ENCODE measurements at regions not wholly inside any gene's neighbourhood (a gene's known extent, or its start where the extent isn't known, plus 50 kb on each side); places are given as distances from the start of the nearest gene placed in this dataset.

DNA sequence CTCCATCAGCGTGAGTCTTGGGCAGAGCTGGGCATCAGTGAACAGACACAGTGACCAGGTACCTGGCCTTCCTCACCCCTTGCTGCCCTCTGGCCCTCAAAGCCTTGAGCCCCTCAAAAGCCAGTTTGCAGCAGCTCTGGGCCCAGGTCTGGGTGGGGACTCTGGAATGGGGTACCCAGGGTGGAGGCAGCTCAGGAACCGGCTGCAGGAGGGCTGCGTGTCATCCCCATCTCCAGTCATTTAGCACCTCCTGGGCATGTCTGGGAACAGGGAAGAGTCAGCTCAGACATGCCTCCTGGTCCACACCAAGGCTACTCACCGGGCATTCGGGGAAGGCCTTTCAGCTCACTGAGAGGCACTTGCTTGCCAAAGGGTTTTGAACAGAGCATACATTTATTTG is 503.3 kb downstream of the TCERG1L start:
- no peak overlapping the region for H3K4me3 Mint-ChIP-seq

DNA sequence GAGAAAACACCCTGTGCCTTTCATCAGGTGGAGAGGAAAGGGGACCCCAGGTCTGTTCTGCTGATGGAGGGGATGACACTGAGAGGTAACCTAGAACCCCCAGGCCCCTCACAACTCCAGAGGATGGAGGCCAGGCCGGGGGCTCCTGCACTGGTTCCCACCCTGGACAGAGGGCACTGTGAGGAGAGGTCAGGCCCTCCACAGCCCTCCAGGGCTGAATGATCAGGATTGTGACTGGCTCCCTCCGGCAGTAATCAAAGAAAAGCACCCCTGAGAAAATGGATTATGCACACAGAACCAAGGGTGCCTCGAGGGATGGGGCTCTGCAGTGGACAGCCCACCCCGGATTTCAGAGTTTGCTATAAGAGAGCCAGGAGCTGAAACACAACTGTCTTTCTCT is 502.8 kb downstream of the TCERG1L start:
- Mint-ChIP-seq H3K4me1 (peaks cover 0 to 4% (median 0%) of the 10 kb centered on the region in 3 donors), H3K27me3 (no peaks in the 10 kb centered on the region), H3K4me3 (no peak overlapping the region), H3K27ac (no peak overlapping the region), H3K9me3 (peaks cover 0 to 7% (median 0%) of the 10 kb centered on the region in 7 donors), H3K36me3 (no peaks in the 10 kb centered on the region)
- DNase-seq (no peak), ATAC-seq (ENCODE audit: low read depth in 2 of 2) (no peak)

More for the DNA sequence above, 503.3 kb downstream of the TCERG1L start:
- peaks cover 0 to 4% (median 0%) of the 10 kb centered on the region in 3 donors for H3K4me1 Mint-ChIP-seq
- ATAC-seq (ENCODE audit: low read depth in 2 of 2) (no peak), DNase-seq (no peak)
- H3K27me3 Mint-ChIP-seq, result no peaks in the 10 kb centered on the region
- no peaks in the 10 kb centered on the region for H3K36me3 Mint-ChIP-seq
- peaks cover 0 to 4% (median 0%) of the 10 kb centered on the region in 7 donors for H3K9me3 Mint-ChIP-seq
- H3K27ac Mint-ChIP-seq, result no peak overlapping the region

DNA sequence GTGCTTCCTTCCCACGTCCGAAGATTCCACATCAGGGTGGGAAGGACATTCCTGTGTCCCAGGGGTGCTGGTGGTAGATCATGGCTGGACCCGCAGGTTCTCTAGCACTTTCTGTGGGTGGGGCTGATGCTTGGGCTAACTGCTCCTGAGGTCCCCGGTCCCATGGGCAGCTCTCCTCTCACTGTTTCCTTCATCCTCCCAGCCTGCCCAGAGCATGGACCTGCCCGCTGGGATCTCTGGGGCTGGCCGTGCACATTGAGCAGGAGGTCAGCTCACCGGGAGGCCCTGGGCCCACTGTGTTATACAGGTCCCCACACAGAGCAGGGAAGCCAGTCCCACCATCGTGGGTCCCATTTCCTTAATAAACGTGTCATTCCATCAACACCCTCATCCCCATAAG is 502.3 kb downstream of the TCERG1L start:
- no peak for DNase-seq
- Mint-ChIP-seq H3K27ac (no peak overlapping the region), H3K4me3 (no peak overlapping the region), H3K9me3 (peaks cover 0 to 7% (median 0%) of the 10 kb centered on the region in 7 donors), H3K36me3 (no peaks in the 10 kb centered on the region), H3K27me3 (no peaks in the 10 kb centered on the region), H3K4me1 (peaks cover 0 to 4% (median 0%) of the 10 kb centered on the region in 3 donors)
- no peak for ATAC-seq (ENCODE audit: low read depth in 2 of 2)

DNA sequence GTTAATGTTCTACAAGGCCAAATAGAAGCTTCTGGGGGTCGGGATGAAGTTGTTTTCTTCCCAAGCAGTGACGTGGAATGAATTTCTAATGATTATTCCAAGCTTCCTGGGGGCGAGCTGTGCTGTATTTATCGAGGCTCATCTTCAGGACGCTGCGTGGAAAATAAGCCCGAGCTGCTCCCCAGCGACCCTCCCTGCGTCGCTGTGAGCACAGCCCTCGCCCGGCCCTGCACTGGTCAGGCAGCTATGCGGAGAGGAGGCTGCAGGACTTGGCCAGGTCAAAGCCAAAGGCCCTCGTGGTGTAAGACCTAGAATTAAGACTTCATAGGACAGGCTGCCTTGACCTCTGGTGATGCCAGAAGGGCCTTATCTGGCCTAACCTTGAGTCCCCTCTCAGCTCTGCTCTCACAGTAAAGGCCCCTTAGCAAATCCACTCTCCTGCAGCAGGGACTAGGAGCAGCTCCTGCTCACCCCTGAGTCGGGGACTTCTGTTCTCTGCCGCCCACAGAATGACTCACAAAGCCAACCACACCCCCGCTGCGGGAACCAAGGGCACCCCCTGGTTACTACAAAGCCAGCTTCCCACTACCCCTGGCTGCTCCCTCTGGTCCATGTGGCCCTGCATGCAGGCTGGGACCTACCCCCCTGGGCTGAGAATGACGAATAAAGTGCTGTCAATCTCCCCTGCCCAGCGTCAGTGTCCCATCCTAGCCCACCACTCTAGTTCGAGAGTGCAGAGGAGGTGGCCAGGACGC is 501.6 kb downstream of the TCERG1L start:
- no peak for ATAC-seq (ENCODE audit: low read depth in 2 of 2)
- H3K27me3 Mint-ChIP-seq, result no peaks in the 10 kb centered on the region
- H3K4me1 Mint-ChIP-seq, result peaks cover 0 to 1% (median 0%) of the 10 kb centered on the region in 3 donors
- H3K9me3 Mint-ChIP-seq, result peaks cover 0 to 7% (median 0%) of the 10 kb centered on the region in 7 donors
- no peak for DNase-seq
- no peaks in the 10 kb centered on the region for H3K36me3 Mint-ChIP-seq
- H3K27ac Mint-ChIP-seq, result no peak overlapping the region
- no peak overlapping the region for H3K4me3 Mint-ChIP-seq

DNA sequence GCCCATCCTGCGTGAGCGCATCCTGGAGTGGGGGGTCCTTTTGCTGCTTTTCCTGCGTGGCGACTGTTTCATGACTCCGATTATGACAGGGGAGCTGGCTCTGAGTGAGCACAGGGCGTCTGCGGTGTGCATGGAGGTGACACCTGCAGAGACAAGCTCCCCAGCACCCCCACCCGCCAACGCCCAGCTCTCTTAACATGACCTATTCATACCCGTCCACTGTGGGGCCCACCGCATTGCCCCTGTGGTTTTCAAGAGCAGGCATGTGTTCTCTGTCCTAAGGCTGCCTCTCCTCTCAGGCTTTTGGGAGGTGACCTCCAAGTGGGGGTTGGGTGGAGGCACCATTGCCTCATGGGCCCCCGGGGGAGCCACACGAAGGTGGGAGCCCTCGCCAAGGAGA is 500.7 kb downstream of the TCERG1L start:
- ATAC-seq (ENCODE audit: low read depth in 2 of 2) (no peak), DNase-seq (no peak)
- Mint-ChIP-seq H3K27ac (no peak overlapping the region), H3K36me3 (no peaks in the 10 kb centered on the region), H3K4me1 (no peaks in the 10 kb centered on the region), H3K4me3 (no peak overlapping the region), H3K9me3 (peaks cover 0 to 5% (median 0%) of the 10 kb centered on the region in 7 donors), H3K27me3 (no peaks in the 10 kb centered on the region)

DNA sequence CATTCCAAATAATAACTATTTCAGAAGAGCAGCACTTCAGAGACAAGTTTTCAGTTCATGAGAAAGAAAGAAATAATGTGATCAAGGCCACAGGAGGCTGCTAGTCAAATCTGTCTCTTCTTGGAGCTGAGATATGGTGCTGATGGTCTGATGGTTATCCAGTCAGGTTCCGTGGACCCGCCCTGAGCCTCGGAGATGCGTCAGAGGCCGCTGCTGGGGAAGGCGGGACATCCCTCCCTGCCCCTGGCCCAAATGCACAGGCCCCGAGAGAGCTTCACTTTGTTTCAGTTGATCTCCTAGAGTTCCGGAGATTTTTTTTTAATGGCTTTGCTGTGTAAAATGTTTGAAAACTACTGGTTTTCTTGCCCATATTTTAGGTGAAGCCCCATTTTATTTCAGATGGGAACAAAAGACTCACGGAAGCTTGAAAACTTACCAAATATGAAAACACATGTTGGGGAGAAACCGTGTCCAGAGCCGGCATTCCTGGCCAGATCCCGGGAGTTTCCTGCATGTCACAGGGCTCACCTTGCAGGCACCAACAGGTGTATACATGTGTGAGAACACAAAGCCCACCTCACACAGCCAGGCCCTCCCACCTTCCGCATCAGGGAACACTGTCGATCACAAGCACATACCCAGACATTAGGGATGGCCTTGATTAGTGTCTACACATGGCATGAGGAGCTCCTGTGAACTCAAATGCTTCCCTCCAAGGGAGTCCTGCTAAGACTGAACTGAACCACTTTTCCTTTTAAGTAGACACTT is 499.0 kb downstream of the TCERG1L start:
- no peaks in the 10 kb centered on the region for H3K36me3 Mint-ChIP-seq
- no peaks in the 10 kb centered on the region for H3K4me1 Mint-ChIP-seq
- peaks cover 0 to 8% (median 4%) of the 10 kb centered on the region in 7 donors for H3K9me3 Mint-ChIP-seq
- H3K4me3 Mint-ChIP-seq, result no peak overlapping the region
- no peak for DNase-seq
- no peaks in the 10 kb centered on the region for H3K27me3 Mint-ChIP-seq
- H3K27ac Mint-ChIP-seq, result no peak overlapping the region
- no peak for ATAC-seq (ENCODE audit: low read depth in 2 of 2)

DNA sequence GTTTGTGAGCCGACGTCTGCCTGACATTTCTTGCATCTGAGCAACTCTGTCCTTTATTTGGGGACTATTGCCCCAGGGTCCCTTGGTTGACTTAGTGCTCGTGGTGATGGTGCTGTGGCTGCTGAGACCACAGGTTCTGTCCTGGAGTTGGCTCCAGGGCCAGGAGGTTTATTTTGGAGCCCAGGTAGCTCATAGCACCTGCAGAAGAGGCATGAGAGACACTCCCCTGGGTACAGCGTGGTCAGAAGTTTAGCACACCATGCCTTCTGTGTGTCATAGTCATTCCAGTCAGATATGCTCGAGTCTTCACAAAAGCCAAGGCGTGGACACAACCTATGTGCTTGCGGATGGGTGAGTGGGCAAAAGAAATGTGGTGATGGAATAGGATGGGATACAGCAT is 496.9 kb downstream of the TCERG1L start:
- Mint-ChIP-seq H3K27ac (peak overlapping the region in 1 of 6 donors; percentile 38), H3K27me3 (no peaks in the 10 kb centered on the region), H3K36me3 (no peaks in the 10 kb centered on the region), H3K4me3 (no peak overlapping the region), H3K9me3 (peaks cover 0 to 24% (median 7%) of the 10 kb centered on the region in 7 donors), H3K4me1 (no peaks in the 10 kb centered on the region)
- DNase-seq (no peak), ATAC-seq (ENCODE audit: low read depth in 2 of 2) (no peak)

DNA sequence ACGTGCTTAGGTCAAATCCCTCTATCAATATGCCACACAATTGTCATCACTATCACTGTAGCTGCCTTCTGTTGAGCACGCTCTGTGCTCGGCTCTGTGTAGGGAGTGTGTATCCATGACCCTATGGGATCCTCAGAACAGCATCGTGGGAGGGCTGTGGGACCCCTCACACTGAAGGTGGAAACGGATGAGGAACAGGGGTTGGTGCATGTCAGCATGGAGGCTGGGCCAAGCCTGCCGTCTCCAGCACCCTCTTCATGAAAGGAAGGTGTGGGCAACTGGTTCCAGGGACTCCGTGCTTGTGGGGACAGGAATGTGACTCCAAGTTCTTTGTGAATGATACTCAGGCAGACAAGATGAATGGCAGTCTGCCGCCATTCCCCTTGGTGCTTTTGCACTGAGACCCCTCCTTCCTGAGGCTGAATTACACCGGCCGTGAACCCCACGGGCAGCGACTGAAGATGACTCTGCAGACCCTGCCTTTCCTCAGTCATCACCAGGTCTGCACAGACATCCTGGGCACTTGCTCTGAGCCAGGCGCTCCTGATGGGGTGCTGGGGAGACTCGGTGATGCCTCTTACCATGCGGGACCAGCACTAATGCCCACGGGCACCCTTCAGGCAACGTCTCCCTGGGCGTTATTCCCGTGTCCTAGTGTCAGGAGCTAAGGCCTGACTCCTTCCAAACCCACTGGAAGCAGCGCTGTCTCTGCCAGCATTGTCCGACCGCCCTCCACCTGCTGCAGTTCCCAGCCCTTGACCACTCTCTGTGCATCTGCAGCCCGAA is 495.2 kb downstream of the TCERG1L start:
- no peaks in the 10 kb centered on the region for H3K36me3 Mint-ChIP-seq
- no peak for ATAC-seq (ENCODE audit: low read depth in 2 of 2)
- H3K9me3 Mint-ChIP-seq, result peaks cover 0 to 24% (median 7%) of the 10 kb centered on the region in 7 donors
- no peaks in the 10 kb centered on the region for H3K4me1 Mint-ChIP-seq
- DNase-seq, result no peak
- H3K4me3 Mint-ChIP-seq, result no peak overlapping the region
- H3K27ac Mint-ChIP-seq, result no peak overlapping the region
- no peaks in the 10 kb centered on the region for H3K27me3 Mint-ChIP-seq

DNA sequence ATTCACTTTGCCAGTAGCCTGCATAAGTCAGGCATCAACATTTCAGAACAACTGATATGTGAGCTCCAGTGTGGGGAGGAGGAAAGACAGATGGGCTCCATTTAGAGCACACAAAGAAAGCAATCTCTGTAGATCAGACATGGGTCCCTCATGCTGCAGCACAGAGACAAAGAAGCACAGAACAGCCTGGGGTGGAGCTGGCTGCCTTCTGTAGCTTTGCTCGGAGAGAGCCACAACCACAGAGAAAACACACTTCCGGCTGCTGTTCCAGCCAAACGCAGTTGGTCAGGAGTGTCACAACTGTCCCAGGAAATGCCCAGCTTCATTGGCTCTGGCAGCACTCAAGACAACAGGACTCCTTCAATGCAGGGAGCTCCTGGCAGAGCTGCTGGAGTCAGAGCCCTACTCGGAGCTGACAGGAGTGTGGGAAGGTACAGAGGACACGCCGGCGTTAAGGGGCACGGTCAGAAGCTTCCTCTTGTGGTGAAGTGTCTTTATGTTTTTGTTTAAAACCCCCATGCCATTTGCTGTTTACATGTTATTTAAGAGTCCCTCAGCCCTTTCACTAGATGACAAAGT is 494.4 kb downstream of the TCERG1L start:
- H3K9me3 Mint-ChIP-seq, result peaks cover 0 to 24% (median 7%) of the 10 kb centered on the region in 7 donors
- H3K36me3 Mint-ChIP-seq, result no peaks in the 10 kb centered on the region

DNA sequence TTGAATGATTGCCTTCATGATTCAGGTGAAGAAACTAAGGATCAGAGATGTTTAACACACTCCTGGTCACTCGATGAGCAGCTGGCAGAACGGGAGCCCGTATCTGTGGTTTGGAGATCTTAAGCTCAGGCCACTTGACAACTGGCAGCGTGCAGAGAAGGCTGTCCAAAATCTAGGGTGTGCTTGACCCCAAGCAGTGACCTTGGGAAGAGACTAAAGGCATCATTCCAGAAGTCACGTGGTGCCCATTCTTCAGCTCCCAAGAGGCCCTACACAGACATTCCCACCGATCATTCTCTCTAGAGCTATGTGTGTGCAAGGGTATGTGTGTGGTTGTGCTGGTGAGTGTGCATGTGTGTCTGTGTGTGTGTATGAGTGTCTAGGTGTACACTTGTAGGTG is 493.8 kb downstream of the TCERG1L start:
- DNase-seq (no peak), ATAC-seq (ENCODE audit: low read depth in 2 of 2) (no peak)
- no peaks in the 10 kb centered on the region for H3K36me3 Mint-ChIP-seq
- H3K27me3 Mint-ChIP-seq, result no peaks in the 10 kb centered on the region
- H3K4me3 Mint-ChIP-seq, result no peak overlapping the region
- no peaks in the 10 kb centered on the region for H3K4me1 Mint-ChIP-seq
- H3K9me3 Mint-ChIP-seq, result peaks cover 0 to 24% (median 7%) of the 10 kb centered on the region in 7 donors
- no peak overlapping the region for H3K27ac Mint-ChIP-seq

More for the DNA sequence above, 494.4 kb downstream of the TCERG1L start:
- Mint-ChIP-seq H3K4me3 (no peak overlapping the region), H3K27ac (no peak overlapping the region), H3K27me3 (no peaks in the 10 kb centered on the region), H3K4me1 (no peaks in the 10 kb centered on the region)
- ATAC-seq (ENCODE audit: low read depth in 2 of 2) (no peak), DNase-seq (no peak)

DNA sequence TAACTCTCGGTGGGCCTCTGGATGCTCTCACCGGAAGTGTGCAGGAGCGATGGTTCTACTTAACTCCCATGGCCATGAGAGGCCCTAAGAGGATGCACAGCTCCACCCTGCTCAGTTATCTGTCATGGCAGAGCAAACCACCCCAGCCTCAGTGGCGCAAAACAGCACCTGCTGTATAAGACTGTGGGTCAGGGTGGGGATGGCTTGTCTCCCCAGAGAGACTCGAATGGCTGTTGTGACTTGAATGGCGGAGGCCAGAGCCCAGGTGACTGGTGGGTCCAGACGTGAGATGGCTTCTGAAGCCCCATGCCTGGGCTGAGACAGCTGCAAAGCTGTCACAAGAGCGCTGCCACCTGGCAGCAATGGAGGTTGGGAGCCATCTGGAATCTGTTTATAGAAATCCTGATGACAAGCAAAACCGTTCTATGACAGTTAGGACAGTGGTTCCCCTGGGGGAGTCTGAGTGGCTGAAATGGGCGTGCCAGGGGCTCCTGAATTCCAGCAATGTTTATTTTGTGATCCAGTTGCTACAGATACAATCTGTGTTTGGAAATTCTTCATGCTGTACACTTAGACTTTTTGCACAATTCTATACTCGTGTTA is 490.5 kb downstream of the TCERG1L start:
- H3K9me3 Mint-ChIP-seq, result peaks cover 9 to 29% (median 19%) of the 10 kb centered on the region in 7 donors
- ATAC-seq (ENCODE audit: low read depth in 2 of 2) (no peak), DNase-seq (no peak)
- H3K4me1 Mint-ChIP-seq, result no peaks in the 10 kb centered on the region
- H3K27ac Mint-ChIP-seq, result no peak overlapping the region
- peaks cover 0 to 4% of the 10 kb centered on the region in 2 donors for H3K36me3 Mint-ChIP-seq
- H3K4me3 Mint-ChIP-seq, result no peak overlapping the region
- no peaks in the 10 kb centered on the region for H3K27me3 Mint-ChIP-seq

DNA sequence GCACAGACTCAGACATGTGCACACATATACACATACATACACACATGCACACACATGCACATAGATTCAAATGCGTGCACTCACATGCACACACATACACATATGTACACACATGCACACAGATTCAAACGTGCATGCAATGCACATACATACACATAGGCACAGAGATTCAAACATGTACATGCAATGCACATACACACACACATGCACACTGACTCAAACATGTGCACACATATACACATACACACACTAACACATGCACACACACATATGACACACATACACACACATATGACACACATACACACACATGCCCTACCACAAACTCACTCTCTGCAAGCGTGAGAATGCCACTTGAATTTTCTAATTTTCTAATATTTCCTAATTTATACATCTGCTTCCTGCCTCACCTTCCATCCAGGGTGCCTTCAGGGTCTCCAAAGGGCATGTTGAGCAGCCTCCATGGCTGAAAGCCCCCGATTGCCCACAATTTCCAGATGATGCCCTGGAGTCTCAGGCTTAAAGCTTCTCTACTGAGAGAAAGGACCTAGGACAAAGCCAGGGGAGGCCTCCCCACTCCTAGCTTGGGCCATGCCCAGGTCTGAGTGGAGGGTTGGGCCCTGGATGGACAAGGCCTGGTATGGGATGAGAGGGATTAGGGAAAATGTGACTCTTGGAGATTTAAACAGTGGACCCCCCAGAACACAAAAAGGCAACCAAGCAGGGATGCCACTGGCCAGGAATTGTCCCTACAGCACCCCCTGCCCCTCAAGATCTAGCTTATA is 487.1 kb downstream of the TCERG1L start:
- Mint-ChIP-seq H3K27ac (no peak overlapping the region), H3K9me3 (peaks cover 16 to 29% (median 18%) of the 10 kb centered on the region in 7 donors), H3K27me3 (no peaks in the 10 kb centered on the region), H3K4me1 (no peaks in the 10 kb centered on the region), H3K36me3 (peaks cover 0 to 4% of the 10 kb centered on the region in 2 donors), H3K4me3 (no peak overlapping the region)
- DNase-seq, result no peak
- ATAC-seq (ENCODE audit: low read depth in 2 of 2), result no peak
